ENCODE measurements at regions not wholly inside any gene's neighbourhood (a gene's known extent, or its start where the extent isn't known, plus 50 kb on each side); places are given as distances from the start of the nearest gene placed in this dataset.

GRCh38 chrX:115364670-115365069, 75.2 kb downstream of the LUZP4 start:
- Mint-ChIP-seq H3K9me3 (peaks cover 4% of the 10 kb centered on the region; the same call in 1 of the 2 replicates), H3K27ac (no peak overlapping the region), H3K36me3 (no peaks in the 10 kb centered on the region), H3K27me3 (ENCODE audit: low read depth) (peaks cover 3% of the 10 kb centered on the region; the same call in 1 of the 2 replicates), H3K4me1 (no peaks in the 10 kb centered on the region), H3K4me3 (no peak overlapping the region)
- no peak for TF ChIP-seq PREB (CRISPR knock-in tag; IDR thresholded peaks at IDR 0.05; ENCODE audit: borderline replicate concordance)
- POLR2A ChIA-PET, result interaction anchor here (0.6 kb wide), 1 partner anchor 63 kb away, joined by 3 read pairs; no protein-coding TSS in a partner anchor
- DNase-seq (ENCODE audit: low spot score) (no peak), ATAC-seq (no peak)
- CTCF ChIA-PET, result interaction anchor here (1.4 kb wide), 1 partner anchor 278 kb away, joined by 5 read pairs; no protein-coding TSS in a partner anchor

DNA sequence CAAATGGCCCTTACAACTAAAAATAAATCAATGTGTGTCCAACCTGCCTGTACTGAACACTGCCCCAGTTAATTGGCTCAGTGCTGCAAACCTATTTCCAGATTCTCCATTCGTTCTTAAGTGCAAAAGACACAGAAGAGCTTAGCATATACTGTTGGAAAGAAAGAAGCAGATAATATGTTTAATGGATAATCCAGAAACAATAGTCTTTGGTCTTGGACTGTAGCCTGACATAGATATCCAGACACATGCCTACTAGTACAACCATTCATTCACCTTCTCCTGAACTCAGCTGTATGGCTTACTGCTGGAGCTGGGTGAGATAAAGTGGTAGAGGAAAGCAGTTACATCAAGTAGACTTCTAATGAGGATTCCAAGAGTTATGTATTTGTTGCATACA, 77.0 kb downstream of the LUZP4 start:
- DNase-seq (ENCODE audit: low spot score), result no peak
- no peak overlapping the region for H3K27ac Mint-ChIP-seq
- no peaks in the 10 kb centered on the region for H3K4me1 Mint-ChIP-seq
- ChIA-PET CTCF (interaction anchor here (0.6 kb wide), 1 partner anchor 10 kb away, joined by 3 read pairs; no protein-coding TSS in a partner anchor), POLR2A (no interaction called here)
- H3K27me3 Mint-ChIP-seq (ENCODE audit: low read depth), result no peaks in the 10 kb centered on the region; the same call in 1 of the 2 replicates
- no peak overlapping the region for H3K4me3 Mint-ChIP-seq
- no peaks in the 10 kb centered on the region for H3K36me3 Mint-ChIP-seq
- no peak for ATAC-seq
- peaks cover 4% of the 10 kb centered on the region; the same call in 1 of the 2 replicates for H3K9me3 Mint-ChIP-seq
- TF ChIP-seq ZNF396 (CRISPR knock-in tag; IDR thresholded peaks at IDR 0.05; ENCODE audit: borderline replicate concordance) (no peak), TEAD4 (CRISPR knock-in tag; IDR thresholded peaks at IDR 0.05) (no peak), ZNF671 (CRISPR knock-in tag; IDR thresholded peaks at IDR 0.05) (no peak), EMX1 (CRISPR knock-in tag; IDR thresholded peaks at IDR 0.05) (no peak), USF1 (CRISPR knock-in tag; IDR thresholded peaks at IDR 0.05) (no peak), ESRRA (CRISPR knock-in tag; IDR thresholded peaks at IDR 0.05; ENCODE audit: borderline replicate concordance) (no peak), GRHL2 (CRISPR knock-in tag; IDR thresholded peaks at IDR 0.05; ENCODE audit: insufficient replicate concordance, severe bottlenecking) (no peak), OVOL2 (CRISPR knock-in tag; IDR thresholded peaks at IDR 0.05; ENCODE audit: borderline replicate concordance) (no peak), CREB1 (CRISPR knock-in tag; IDR thresholded peaks at IDR 0.05) (no peak), JAZF1 (CRISPR knock-in tag; IDR thresholded peaks at IDR 0.05) (no peak), MLX (CRISPR knock-in tag; IDR thresholded peaks at IDR 0.05) (no peak), MXD4 (CRISPR knock-in tag; IDR thresholded peaks at IDR 0.05; ENCODE audit: borderline replicate concordance) (no peak), ZNF219 (CRISPR knock-in tag; IDR thresholded peaks at IDR 0.05; ENCODE audit: borderline replicate concordance) (no peak), ZBTB43 (CRISPR knock-in tag; IDR thresholded peaks at IDR 0.05) (no peak), RELA (CRISPR knock-in tag; IDR thresholded peaks at IDR 0.05; ENCODE audit: borderline replicate concordance) (no peak)
- TF ChIP-seq, protein P1, sequence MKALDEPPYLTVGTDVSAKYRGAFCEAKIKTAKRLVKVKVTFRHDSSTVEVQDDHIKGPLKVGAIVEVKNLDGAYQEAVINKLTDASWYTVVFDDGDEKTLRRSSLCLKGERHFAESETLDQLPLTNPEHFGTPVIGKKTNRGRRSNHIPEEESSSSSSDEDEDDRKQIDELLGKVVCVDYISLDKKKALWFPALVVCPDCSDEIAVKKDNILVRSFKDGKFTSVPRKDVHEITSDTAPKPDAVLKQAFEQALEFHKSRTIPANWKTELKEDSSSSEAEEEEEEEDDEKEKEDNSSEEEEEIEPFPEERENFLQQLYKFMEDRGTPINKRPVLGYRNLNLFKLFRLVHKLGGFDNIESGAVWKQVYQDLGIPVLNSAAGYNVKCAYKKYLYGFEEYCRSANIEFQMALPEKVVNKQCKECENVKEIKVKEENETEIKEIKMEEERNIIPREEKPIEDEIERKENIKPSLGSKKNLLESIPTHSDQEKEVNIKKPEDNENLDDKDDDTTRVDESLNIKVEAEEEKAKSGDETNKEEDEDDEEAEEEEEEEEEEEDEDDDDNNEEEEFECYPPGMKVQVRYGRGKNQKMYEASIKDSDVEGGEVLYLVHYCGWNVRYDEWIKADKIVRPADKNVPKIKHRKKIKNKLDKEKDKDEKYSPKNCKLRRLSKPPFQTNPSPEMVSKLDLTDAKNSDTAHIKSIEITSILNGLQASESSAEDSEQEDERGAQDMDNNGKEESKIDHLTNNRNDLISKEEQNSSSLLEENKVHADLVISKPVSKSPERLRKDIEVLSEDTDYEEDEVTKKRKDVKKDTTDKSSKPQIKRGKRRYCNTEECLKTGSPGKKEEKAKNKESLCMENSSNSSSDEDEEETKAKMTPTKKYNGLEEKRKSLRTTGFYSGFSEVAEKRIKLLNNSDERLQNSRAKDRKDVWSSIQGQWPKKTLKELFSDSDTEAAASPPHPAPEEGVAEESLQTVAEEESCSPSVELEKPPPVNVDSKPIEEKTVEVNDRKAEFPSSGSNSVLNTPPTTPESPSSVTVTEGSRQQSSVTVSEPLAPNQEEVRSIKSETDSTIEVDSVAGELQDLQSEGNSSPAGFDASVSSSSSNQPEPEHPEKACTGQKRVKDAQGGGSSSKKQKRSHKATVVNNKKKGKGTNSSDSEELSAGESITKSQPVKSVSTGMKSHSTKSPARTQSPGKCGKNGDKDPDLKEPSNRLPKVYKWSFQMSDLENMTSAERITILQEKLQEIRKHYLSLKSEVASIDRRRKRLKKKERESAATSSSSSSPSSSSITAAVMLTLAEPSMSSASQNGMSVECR (CRISPR knock-in tag; IDR thresholded peaks at IDR 0.05; ENCODE audit: borderline replicate concordance), result no peak
- TF ChIP-seq, protein P2, sequence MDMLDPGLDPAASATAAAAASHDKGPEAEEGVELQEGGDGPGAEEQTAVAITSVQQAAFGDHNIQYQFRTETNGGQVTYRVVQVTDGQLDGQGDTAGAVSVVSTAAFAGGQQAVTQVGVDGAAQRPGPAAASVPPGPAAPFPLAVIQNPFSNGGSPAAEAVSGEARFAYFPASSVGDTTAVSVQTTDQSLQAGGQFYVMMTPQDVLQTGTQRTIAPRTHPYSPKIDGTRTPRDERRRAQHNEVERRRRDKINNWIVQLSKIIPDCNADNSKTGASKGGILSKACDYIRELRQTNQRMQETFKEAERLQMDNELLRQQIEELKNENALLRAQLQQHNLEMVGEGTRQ (CRISPR knock-in tag; IDR thresholded peaks at IDR 0.05), result no peak

Measured in WTC11 (cell line).